Lower leg skin (tissue), 4 donors: ENCODE measurements at regions not wholly inside any gene's neighbourhood (a gene's known extent, or its start where the extent isn't known, plus 50 kb on each side); places are given as distances from the start of the nearest gene placed in this dataset.

Experiments
- DNase-seq, 2 donors: peaks; one replicate each; pipeline ENCODE4 v3.0.0-alpha.2; 2019; ENCODE audit warnings: low spot score in 2 of 2
- H3K4me3 ChIP-seq: fragments of 200-600 bp; sonication (generic); 2 replicates; pipeline ENCODE4 v1.5.1; 2017; ENCODE audit warnings: mild to moderate bottlenecking, low read depth; ENCODE audit not compliant: poor library complexity, severe bottlenecking
- POLR2A ChIP-seq, 2 donors: fragments of 450-650 bp; IDR thresholded peaks; one replicate each; pipeline ENCODE4 v1.6.1; 2016 to 2017; ENCODE audit warnings: antibody characterized with exemption in 2 of 2, mild to moderate bottlenecking in 1 of 2, moderate library complexity in 1 of 2
- WGBS, 2 donors: methylation state at CpG; one replicate each; pipeline ENCODE4 v1.1.5; 2018; 5-methylcytosine and 5-hydroxymethylcytosine counted together
- intact Hi-C: fragments of 100-400 bp; cut with DNase I; formaldehyde crosslinking; loops from one replicate; pipeline ENCODE4 v1.15.0; 2023; ENCODE audit warnings: low total_unique reads
- TF ChIP-seq, protein P1 (sequence below), 3 donors: fragments of 450-650 bp; IDR thresholded peaks; one replicate each; pipeline ENCODE4 v1.5.1; 2016; ENCODE audit warnings: antibody characterized with exemption in 3 of 3, mild to moderate bottlenecking in 3 of 3, moderate library complexity in 2 of 3

DNA sequence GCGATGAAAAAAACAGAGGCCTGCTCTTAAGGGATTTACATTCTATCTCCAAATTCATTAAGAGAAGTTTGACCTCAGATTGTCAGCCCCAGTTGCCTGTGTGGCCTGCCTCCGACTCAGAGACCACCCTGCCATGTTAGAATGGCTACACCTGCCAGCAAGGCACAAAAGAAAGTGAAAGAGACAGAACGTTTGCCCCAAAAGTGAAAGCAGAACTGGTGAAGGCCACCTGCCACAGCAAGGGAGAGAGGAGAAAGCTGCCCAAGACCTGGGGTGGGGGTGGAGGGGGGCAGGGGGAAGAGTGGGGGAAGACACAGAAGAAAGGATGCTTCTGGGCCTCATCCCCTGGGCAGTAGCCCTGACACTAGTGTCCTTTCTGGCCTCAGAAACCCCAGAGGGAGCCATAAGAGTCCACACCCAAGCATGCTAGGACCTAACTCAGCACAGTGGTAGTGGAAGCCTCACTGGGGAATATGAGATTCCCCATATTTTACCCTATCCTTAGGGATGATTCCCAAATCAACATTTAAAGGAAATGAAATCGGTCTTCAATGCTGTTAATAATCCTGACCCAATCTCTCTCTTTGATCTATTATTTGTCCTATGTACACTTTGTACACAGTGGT lies 389.7 kb downstream of the TXNL1 start:
- no peak for TF ChIP-seq POLR2A (IDR thresholded peaks at IDR 0.05)
- TF ChIP-seq, protein P1, sequence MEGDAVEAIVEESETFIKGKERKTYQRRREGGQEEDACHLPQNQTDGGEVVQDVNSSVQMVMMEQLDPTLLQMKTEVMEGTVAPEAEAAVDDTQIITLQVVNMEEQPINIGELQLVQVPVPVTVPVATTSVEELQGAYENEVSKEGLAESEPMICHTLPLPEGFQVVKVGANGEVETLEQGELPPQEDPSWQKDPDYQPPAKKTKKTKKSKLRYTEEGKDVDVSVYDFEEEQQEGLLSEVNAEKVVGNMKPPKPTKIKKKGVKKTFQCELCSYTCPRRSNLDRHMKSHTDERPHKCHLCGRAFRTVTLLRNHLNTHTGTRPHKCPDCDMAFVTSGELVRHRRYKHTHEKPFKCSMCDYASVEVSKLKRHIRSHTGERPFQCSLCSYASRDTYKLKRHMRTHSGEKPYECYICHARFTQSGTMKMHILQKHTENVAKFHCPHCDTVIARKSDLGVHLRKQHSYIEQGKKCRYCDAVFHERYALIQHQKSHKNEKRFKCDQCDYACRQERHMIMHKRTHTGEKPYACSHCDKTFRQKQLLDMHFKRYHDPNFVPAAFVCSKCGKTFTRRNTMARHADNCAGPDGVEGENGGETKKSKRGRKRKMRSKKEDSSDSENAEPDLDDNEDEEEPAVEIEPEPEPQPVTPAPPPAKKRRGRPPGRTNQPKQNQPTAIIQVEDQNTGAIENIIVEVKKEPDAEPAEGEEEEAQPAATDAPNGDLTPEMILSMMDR (IDR thresholded peaks at IDR 0.05), result no peak
- WGBS, 2 donors, result 81 to 82% methylated on average over 4 of the region's 4 CpGs
- H3K4me3 ChIP-seq, result no peak overlapping the region
- intact Hi-C loops, result no loop called here
- DNase-seq, result no peak

DNA sequence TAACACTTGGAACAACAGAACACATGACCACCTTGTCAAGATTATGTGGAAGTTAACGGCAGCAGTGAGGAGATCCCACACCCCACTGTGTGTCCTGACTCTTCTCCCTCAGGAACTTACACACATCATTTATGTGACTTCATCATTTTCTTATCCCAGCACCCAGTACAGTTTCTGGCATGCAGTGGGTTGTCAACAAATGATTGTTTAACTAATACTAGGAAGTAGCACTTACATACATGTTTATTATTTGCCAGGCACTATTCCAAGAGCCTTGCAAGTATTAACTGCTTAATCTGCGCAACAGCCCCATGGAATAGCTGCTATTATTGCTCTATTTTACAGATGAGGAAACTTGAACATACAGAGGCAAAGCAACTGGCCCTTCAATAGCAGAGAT lies 391.5 kb downstream of the TXNL1 start:
- intact Hi-C loops, result no loop called here
- DNase-seq, result no peak
- H3K4me3 ChIP-seq, result no peak overlapping the region
- 86 to 91% methylated on average over 2 of the region's 2 CpGs for WGBS, 2 donors
- TF ChIP-seq POLR2A (IDR thresholded peaks at IDR 0.05), result no peak
- TF ChIP-seq, protein P1 (IDR thresholded peaks at IDR 0.05), result no peak

DNA sequence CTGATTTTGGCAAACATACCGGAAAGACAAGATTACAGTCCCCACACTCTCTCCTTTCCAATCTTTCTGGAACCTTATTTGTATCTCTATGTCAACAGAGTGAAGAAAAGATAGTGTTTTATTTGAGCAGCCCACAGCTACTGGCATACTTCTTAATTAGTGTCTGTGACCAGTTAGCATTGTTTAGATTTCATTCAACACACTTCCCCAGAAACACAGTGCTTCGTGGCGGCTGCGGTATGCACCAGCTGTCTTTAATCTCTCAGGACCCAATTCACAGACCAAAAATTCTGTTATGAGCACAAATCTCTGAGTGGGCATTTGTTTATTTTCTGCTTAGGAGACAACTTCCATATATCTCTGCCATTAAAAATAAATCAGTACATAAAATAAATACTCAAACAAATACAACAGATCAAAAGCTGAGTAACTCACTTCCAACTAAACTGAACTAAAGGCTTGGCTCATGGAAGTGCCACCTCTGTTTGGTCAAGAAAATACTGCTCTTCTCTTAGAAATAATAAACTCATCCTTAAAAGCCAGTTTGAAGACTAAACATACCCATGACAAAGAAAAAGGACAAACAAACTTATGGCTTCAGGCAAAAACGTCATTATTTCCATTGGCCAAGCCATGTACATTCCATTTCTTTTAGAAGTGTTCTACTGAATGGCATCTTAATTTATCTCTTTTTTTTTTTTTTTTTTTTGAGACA lies 392.4 kb downstream of the TXNL1 start:
- no peak overlapping the region for H3K4me3 ChIP-seq
- WGBS, 2 donors, result 20 to 22% methylated on average over 5 of the region's 5 CpGs
- intact Hi-C loops, result no loop called here
- TF ChIP-seq, protein P1 (IDR thresholded peaks at IDR 0.05), result no peak
- no peak for TF ChIP-seq POLR2A (IDR thresholded peaks at IDR 0.05)
- no peak for DNase-seq

DNA sequence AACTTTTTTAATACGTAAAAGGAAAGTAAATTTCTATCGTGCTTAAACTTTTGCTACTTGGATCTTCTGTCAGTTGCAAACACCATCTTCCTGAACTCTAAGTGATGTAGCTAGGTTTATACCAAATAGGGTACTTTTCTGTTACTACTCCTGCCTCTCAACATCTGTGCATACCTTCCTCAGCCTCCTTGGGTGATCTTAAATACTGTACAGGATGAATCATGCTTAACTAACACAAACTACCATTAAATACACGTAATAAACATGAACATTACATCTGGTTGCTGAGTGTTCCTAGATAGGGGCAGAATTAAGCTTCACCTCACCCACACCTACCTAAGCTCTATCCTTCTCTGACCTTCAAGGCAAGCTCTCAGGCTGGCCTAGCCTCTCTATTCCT lies 398.0 kb downstream of the TXNL1 start:
- no peak overlapping the region for H3K4me3 ChIP-seq
- 90 to 95% methylated on average over 3 of the region's 3 CpGs for whole genome bisulfite sequencing, 2 donors
- no peak for TF ChIP-seq POLR2A (IDR thresholded peaks at IDR 0.05)
- TF ChIP-seq, protein P1 (IDR thresholded peaks at IDR 0.05), result no peak
- no peak for DNase-seq
- intact Hi-C loops, result no loop called here

DNA sequence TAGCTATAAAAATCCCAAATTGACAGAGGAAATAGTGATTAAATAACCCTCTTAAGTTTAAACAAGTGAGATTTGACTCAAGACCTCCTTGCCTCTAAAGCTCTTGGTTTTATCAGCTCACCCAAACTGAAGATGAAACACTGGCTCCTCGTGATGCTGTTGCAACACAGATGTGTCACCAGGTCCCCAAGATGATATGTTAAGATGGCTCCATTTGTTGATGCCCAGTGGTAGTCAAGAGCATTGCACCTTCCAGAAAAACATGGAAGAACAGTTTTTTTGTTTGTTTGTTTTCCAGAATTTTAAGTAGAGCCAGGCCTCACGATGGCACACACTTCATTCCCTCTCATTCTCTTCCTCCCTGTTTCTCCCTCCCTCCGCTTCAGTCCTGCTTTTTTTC lies 399.8 kb downstream of the TXNL1 start:
- intact Hi-C loops, result no loop called here
- no peak overlapping the region for H3K4me3 ChIP-seq
- 75 to 86% methylated on average over 3 of the region's 3 CpGs for WGBS, 2 donors
- TF ChIP-seq, protein P1 (IDR thresholded peaks at IDR 0.05), result no peak
- TF ChIP-seq POLR2A (IDR thresholded peaks at IDR 0.05), result no peak
- DNase-seq, result no peak
